RWPE2 (cell line): ENCODE measurements at regions not wholly inside any gene's neighbourhood (a gene's known extent, or its start where the extent isn't known, plus 50 kb on each side); places are given as distances from the start of the nearest gene placed in this dataset.

ENCODE experiments used
- ATAC-seq: fragments of 200-7000 bp; cut with Tn5 transposase; 3 replicates; pipeline ENCODE4 v1.9.1; 2021; ENCODE audit warnings: low read depth
- DNase-seq: peaks from one replicate; pipeline ENCODE4 v3.0.0-alpha.2; 2020; ENCODE audit warnings: low spot score
- H3K27ac ChIP-seq: fragments of 450-650 bp; 2 replicates; pipeline ENCODE4 v1.5.1; 2017; ENCODE audit warnings: mild to moderate bottlenecking; ENCODE audit not compliant: poor library complexity, severe bottlenecking
- H3K27me3 ChIP-seq: fragments of 250-450 bp; sonication (Bioruptor Pico); 2 replicates; pipeline ENCODE4 v1.5.1; 2021; ENCODE audit warnings: mild to moderate bottlenecking, moderate library complexity; ENCODE audit not compliant: insufficient read depth, poor library complexity, severe bottlenecking
- H3K36me3 ChIP-seq: fragments of 250-450 bp; sonication (Bioruptor Pico); 2 replicates; pipeline ENCODE4 v1.5.1; 2020; ENCODE audit warnings: low read depth, mild to moderate bottlenecking, moderate library complexity
- H3K4me1 ChIP-seq: fragments of 250-450 bp; sonication (Bioruptor Pico); 2 replicates; pipeline ENCODE4 v1.5.1; 2021; ENCODE audit warnings: mild to moderate bottlenecking, moderate library complexity; ENCODE audit not compliant: insufficient read depth, poor library complexity, severe bottlenecking
- H3K4me3 ChIP-seq: fragments of 250-450 bp; sonication (Bioruptor Pico); 2 replicates; pipeline ENCODE4 v1.5.1; 2021; ENCODE audit warnings: mild to moderate bottlenecking, moderate library complexity; ENCODE audit not compliant: severe bottlenecking
- H3K9me3 ChIP-seq: fragments of 250-450 bp; sonication (Bioruptor Pico); 2 replicates; pipeline ENCODE4 v1.5.1; 2021; ENCODE audit warnings: mild to moderate bottlenecking, moderate library complexity; ENCODE audit not compliant: severe bottlenecking
- TF ChIP-seq, protein P1 (sequence below): fragments of 450-650 bp; IDR thresholded peaks from one replicate; pipeline ENCODE4 v1.5.1; 2017; ENCODE audit warnings: mild to moderate bottlenecking, moderate library complexity; ENCODE audit not compliant: poor library complexity, severe bottlenecking

DNA sequence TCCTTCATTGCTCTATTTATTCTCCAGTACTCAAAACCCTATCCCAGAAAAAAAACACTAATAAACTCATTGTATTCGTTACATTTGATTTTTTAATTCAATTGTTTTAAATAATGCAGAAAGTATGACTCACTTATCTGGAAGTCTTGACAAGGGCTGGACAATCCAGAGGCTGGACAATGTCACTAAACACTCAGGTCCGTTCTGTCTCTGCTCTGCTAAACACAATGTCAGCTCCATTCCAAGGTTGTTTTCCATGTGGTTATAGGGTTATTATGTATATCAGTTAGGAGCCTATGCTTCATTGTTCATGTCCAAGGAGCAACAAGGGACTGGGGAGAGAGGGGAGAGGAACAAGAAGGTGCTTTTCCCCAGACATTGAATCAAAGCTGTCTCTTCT is 125.5 kb downstream of the IRS1 start:
- ATAC-seq: no peak
- H3K4me1 ChIP-seq: peaks cover 26% of the 10 kb centered on the region
- no peak for DNase-seq
- no peak overlapping the region for H3K27ac ChIP-seq
- no peaks in the 10 kb centered on the region for H3K9me3 ChIP-seq
- no peak overlapping the region for H3K4me3 ChIP-seq
- TF ChIP-seq, protein P1, sequence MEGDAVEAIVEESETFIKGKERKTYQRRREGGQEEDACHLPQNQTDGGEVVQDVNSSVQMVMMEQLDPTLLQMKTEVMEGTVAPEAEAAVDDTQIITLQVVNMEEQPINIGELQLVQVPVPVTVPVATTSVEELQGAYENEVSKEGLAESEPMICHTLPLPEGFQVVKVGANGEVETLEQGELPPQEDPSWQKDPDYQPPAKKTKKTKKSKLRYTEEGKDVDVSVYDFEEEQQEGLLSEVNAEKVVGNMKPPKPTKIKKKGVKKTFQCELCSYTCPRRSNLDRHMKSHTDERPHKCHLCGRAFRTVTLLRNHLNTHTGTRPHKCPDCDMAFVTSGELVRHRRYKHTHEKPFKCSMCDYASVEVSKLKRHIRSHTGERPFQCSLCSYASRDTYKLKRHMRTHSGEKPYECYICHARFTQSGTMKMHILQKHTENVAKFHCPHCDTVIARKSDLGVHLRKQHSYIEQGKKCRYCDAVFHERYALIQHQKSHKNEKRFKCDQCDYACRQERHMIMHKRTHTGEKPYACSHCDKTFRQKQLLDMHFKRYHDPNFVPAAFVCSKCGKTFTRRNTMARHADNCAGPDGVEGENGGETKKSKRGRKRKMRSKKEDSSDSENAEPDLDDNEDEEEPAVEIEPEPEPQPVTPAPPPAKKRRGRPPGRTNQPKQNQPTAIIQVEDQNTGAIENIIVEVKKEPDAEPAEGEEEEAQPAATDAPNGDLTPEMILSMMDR: no peak
- no peaks in the 10 kb centered on the region for H3K27me3 ChIP-seq
- no peaks in the 10 kb centered on the region for H3K36me3 ChIP-seq

DNA sequence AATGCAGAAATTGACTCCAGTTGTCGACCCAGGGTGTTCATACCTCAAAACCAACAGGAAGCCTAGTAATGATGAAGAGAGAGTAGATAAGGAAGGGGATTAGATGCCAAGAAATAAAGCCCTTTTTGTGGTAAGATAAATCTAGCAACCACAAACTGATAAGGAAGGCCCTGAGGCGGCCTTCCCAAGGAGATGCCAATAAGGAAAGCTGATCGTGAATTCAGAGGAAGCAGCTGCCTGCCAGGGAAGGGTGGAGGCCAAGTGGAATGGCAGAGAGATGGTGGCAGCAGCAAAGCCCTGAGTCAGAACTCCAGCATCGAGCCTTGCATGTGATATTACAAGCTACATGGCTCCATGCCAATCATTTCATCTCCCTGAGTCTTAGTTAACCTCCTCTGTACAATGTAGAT is 126.3 kb downstream of the IRS1 start:
- ATAC-seq: peak; percentile 92
- peak; percentile 80 for DNase-seq

DNA sequence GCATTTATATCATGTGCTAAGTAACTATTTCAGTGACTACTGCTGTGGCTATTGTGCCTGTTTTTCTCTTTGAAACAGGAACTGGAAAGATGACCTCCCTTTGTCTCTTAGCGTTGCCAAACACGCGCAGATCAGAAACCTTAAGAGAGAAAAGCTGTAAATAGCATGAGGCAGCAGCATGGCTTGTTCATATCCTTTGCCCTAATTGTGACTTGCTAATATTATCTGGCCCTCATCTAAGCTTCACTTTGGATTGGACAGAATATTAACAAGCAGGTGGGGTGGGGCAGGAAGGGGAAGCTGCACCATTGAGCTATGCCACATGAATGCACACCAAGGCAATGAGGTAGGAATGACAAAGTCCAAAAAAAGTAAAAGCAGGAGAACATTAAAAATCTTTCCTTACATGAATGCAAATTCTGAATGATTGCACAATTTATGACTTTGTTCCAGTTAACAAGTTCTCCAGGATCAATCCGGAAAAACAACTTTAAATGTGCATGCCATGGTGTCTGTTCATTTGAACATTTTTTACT is 128.4 kb downstream of the IRS1 start:
- ATAC-seq (no peak), DNase-seq (no peak)
- TF ChIP-seq, protein P1: no peak
- no peak overlapping the region for H3K4me3 ChIP-seq
- H3K36me3 ChIP-seq: no peaks in the 10 kb centered on the region
- H3K27ac ChIP-seq: peak overlapping the region; percentile 0
- H3K4me1 ChIP-seq: peaks cover 33% of the 10 kb centered on the region
- H3K27me3 ChIP-seq: no peaks in the 10 kb centered on the region
- no peaks in the 10 kb centered on the region for H3K9me3 ChIP-seq

More for the DNA sequence above, 126.3 kb downstream of the IRS1 start:
- Histone ChIP-seq H3K27ac (peak overlapping the region; percentile 45), H3K4me3 (no peak overlapping the region), H3K27me3 (no peaks in the 10 kb centered on the region), H3K4me1 (peaks cover 26% of the 10 kb centered on the region), H3K9me3 (no peaks in the 10 kb centered on the region), H3K36me3 (no peaks in the 10 kb centered on the region)
- TF ChIP-seq, protein P1: no peak

DNA sequence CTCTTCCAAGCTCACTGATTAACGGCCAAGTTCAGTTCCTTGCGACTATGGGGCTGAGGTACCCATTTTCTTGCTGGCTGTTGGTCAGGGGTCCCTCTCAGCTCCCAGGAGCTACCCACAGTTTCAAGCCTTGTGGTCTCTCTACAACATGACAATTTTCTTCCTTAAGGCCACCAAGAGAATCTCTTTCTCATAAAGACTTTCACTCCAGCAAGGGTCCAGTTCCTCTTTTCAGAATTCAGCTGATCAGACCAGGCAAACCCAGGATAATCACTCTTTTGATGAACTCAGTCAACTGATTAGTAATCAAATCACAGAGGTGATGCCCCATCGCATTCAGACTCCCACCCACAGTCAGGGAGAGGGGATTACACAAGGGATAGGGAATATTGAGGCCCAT is 129.7 kb downstream of the IRS1 start:
- Histone ChIP-seq H3K4me3 (no peak overlapping the region), H3K9me3 (no peaks in the 10 kb centered on the region), H3K4me1 (peaks cover 33% of the 10 kb centered on the region), H3K27ac (no peak overlapping the region), H3K36me3 (no peaks in the 10 kb centered on the region), H3K27me3 (no peaks in the 10 kb centered on the region)
- no peak for ATAC-seq
- TF ChIP-seq, protein P1: no peak
- no peak for DNase-seq

DNA sequence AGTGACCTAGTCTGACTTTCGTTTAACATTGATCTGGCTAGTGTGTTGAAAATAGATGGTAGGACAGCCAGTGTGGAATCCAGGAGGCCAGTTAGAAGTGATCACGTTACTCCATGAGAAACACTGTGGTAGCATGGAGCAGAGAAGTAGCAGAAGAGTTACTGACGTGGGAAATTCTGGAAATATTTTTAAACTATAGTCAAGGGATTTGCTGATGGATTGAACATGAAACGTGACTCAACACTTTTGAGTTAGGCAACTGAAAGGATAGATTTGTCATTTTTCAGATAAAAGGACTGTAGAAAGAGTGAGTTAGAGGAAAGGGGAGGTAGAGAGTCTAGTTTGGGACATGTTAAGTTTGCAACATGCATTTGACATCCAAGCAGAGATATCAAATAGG is 130.4 kb downstream of the IRS1 start:
- H3K4me3 ChIP-seq: no peak overlapping the region
- H3K9me3 ChIP-seq: no peaks in the 10 kb centered on the region
- H3K4me1 ChIP-seq: peaks cover 31% of the 10 kb centered on the region
- DNase-seq (no peak), ATAC-seq (no peak)
- no peaks in the 10 kb centered on the region for H3K27me3 ChIP-seq
- TF ChIP-seq, protein P1: no peak
- H3K36me3 ChIP-seq: no peaks in the 10 kb centered on the region
- H3K27ac ChIP-seq: no peak overlapping the region
